Activated CD4-positive, alpha-beta T cell treated with anti-CD3 and anti-CD28 coated beads, Interleukin-2, amount 10 ng/mL, durations not matched to agents 24 days and 14 days (primary cell): ENCODE measurements at regions not wholly inside any gene's neighbourhood (a gene's known extent, or its start where the extent isn't known, plus 50 kb on each side); places are given as distances from the start of the nearest gene placed in this dataset.

Experiments used
- DNase-seq: peaks from one replicate; pipeline ENCODE4 v3.0.0; 2022
- H3K27ac Mint-ChIP-seq: one replicate; pipeline ENCODE4 v1.8.0; 2022; ENCODE audit warnings: mild to moderate bottlenecking, mixed read lengths
- H3K27me3 Mint-ChIP-seq: one replicate; pipeline ENCODE4 v1.8.0; 2022; ENCODE audit warnings: mixed read lengths
- H3K36me3 Mint-ChIP-seq: one replicate; pipeline ENCODE4 v1.8.0; 2022; ENCODE audit warnings: low read depth, mild to moderate bottlenecking, mixed read lengths
- H3K4me1 Mint-ChIP-seq: one replicate; pipeline ENCODE4 v1.8.0; 2021; ENCODE audit warnings: mixed read lengths
- H3K4me3 Mint-ChIP-seq: one replicate; pipeline ENCODE4 v1.8.0; 2022; ENCODE audit warnings: mild to moderate bottlenecking, moderate library complexity, mixed read lengths
- H3K9me3 Mint-ChIP-seq: one replicate; pipeline ENCODE4 v1.8.0; 2021; ENCODE audit warnings: mixed read lengths
- intact Hi-C: fragments of 100-400 bp; cut with micrococcal nuclease; formaldehyde crosslinking; loops from one replicate; pipeline ENCODE4 v1.15.1; 2023

GRCh38 chr15:97728791-97729190 lies 231.7 kb upstream of the ARRDC4 start:
- intact Hi-C loops = no loop called here
- no peaks in the 10 kb centered on the region for H3K27me3 Mint-ChIP-seq

GRCh38 chr15:97729270-97729669 lies 231.2 kb upstream of the ARRDC4 start:
- no peak overlapping the region for H3K4me3 Mint-ChIP-seq
- no peak for DNase-seq
- H3K27ac Mint-ChIP-seq = no peak overlapping the region
- H3K27me3 Mint-ChIP-seq = no peaks in the 10 kb centered on the region
- H3K9me3 Mint-ChIP-seq = no peaks in the 10 kb centered on the region
- H3K36me3 Mint-ChIP-seq = no peaks in the 10 kb centered on the region
- intact Hi-C loops = no loop called here
- H3K4me1 Mint-ChIP-seq = no peaks in the 10 kb centered on the region

More at GRCh38 chr15:97728791-97729190, 231.7 kb upstream of the ARRDC4 start:
- Mint-ChIP-seq H3K4me3 (no peak overlapping the region), H3K4me1 (no peaks in the 10 kb centered on the region), H3K9me3 (no peaks in the 10 kb centered on the region), H3K27ac (no peak overlapping the region), H3K36me3 (no peaks in the 10 kb centered on the region)
- no peak for DNase-seq

- no peak for DNase-seq
- Mint-ChIP-seq H3K36me3 (no peaks in the 10 kb centered on the region), H3K4me1 (no peaks in the 10 kb centered on the region), H3K27me3 (no peaks in the 10 kb centered on the region), H3K9me3 (no peaks in the 10 kb centered on the region), H3K4me3 (no peak overlapping the region), H3K27ac (no peak overlapping the region)
- intact Hi-C loops = no loop called here
Measured at GRCh38 chr15:97730315-97730714, 230.2 kb upstream of the ARRDC4 start.

GRCh38 chr15:97731859-97732258 lies 228.6 kb upstream of the ARRDC4 start:
- Mint-ChIP-seq H3K4me1 (no peaks in the 10 kb centered on the region), H3K27me3 (no peaks in the 10 kb centered on the region), H3K9me3 (no peaks in the 10 kb centered on the region)

GRCh38 chr15:97733373-97733772 lies 227.1 kb upstream of the ARRDC4 start:
- H3K4me1 Mint-ChIP-seq = no peaks in the 10 kb centered on the region
- no peak overlapping the region for H3K27ac Mint-ChIP-seq
- H3K36me3 Mint-ChIP-seq = no peaks in the 10 kb centered on the region
- no peak for DNase-seq
- H3K4me3 Mint-ChIP-seq = no peak overlapping the region
- no peaks in the 10 kb centered on the region for H3K9me3 Mint-ChIP-seq
- H3K27me3 Mint-ChIP-seq = no peaks in the 10 kb centered on the region
- intact Hi-C loops = no loop called here

More at GRCh38 chr15:97731859-97732258, 228.6 kb upstream of the ARRDC4 start:
- Mint-ChIP-seq H3K36me3 (no peaks in the 10 kb centered on the region), H3K27ac (no peak overlapping the region), H3K4me3 (no peak overlapping the region)
- DNase-seq = no peak
- intact Hi-C loops = no loop called here

GRCh38 chr15:97736748-97737147 lies 223.8 kb upstream of the ARRDC4 start:
- Mint-ChIP-seq H3K27ac (no peak overlapping the region), H3K9me3 (no peaks in the 10 kb centered on the region), H3K4me1 (no peaks in the 10 kb centered on the region), H3K36me3 (no peaks in the 10 kb centered on the region), H3K27me3 (no peaks in the 10 kb centered on the region), H3K4me3 (no peak overlapping the region)
- intact Hi-C loops = no loop called here
- DNase-seq = no peak

- DNase-seq = peak; percentile 81
- Mint-ChIP-seq H3K4me3 (no peak overlapping the region), H3K27me3 (no peaks in the 10 kb centered on the region), H3K4me1 (no peaks in the 10 kb centered on the region), H3K36me3 (no peaks in the 10 kb centered on the region), H3K27ac (no peak overlapping the region), H3K9me3 (no peaks in the 10 kb centered on the region)
- intact Hi-C loops = no loop called here
Measured at GRCh38 chr15:97745481-97746071, 214.9 kb upstream of the ARRDC4 start.

- intact Hi-C loops = no loop called here
- Mint-ChIP-seq H3K27ac (no peak overlapping the region), H3K9me3 (no peaks in the 10 kb centered on the region), H3K4me3 (no peak overlapping the region), H3K36me3 (no peaks in the 10 kb centered on the region), H3K4me1 (no peaks in the 10 kb centered on the region), H3K27me3 (no peaks in the 10 kb centered on the region)
- DNase-seq = no peak
Measured at GRCh38 chr15:97747342-97747741, 213.2 kb upstream of the ARRDC4 start.

GRCh38 chr15:97748576-97748975 lies 211.9 kb upstream of the ARRDC4 start:
- no peak overlapping the region for H3K27ac Mint-ChIP-seq
- H3K4me3 Mint-ChIP-seq = no peak overlapping the region
- H3K9me3 Mint-ChIP-seq = no peaks in the 10 kb centered on the region
- no peaks in the 10 kb centered on the region for H3K27me3 Mint-ChIP-seq
- intact Hi-C loops = no loop called here
- H3K4me1 Mint-ChIP-seq = no peaks in the 10 kb centered on the region
- H3K36me3 Mint-ChIP-seq = no peaks in the 10 kb centered on the region
- DNase-seq = no peak

- H3K36me3 Mint-ChIP-seq = no peaks in the 10 kb centered on the region
- H3K27ac Mint-ChIP-seq = no peak overlapping the region
- DNase-seq = no peak
- no peaks in the 10 kb centered on the region for H3K27me3 Mint-ChIP-seq
- no peaks in the 10 kb centered on the region for H3K4me1 Mint-ChIP-seq
- H3K4me3 Mint-ChIP-seq = no peak overlapping the region
- H3K9me3 Mint-ChIP-seq = no peaks in the 10 kb centered on the region
- intact Hi-C loops = no loop called here
Measured at GRCh38 chr15:97750060-97750459, 210.4 kb upstream of the ARRDC4 start.

GRCh38 chr15:97755726-97756125 lies 204.8 kb upstream of the ARRDC4 start:
- Mint-ChIP-seq H3K4me1 (no peaks in the 10 kb centered on the region), H3K27me3 (peaks cover 2% of the 10 kb centered on the region), H3K27ac (no peak overlapping the region), H3K9me3 (no peaks in the 10 kb centered on the region), H3K36me3 (no peaks in the 10 kb centered on the region), H3K4me3 (no peak overlapping the region)
- DNase-seq = no peak
- intact Hi-C loops = no loop called here

- DNase-seq = no peak
- Mint-ChIP-seq H3K27me3 (peaks cover 2% of the 10 kb centered on the region), H3K4me3 (no peak overlapping the region), H3K27ac (no peak overlapping the region), H3K36me3 (no peaks in the 10 kb centered on the region), H3K9me3 (no peaks in the 10 kb centered on the region), H3K4me1 (no peaks in the 10 kb centered on the region)
- intact Hi-C loops = no loop called here
Measured at GRCh38 chr15:97759363-97759762, 201.1 kb upstream of the ARRDC4 start.

- H3K36me3 Mint-ChIP-seq = no peaks in the 10 kb centered on the region
- H3K4me1 Mint-ChIP-seq = no peaks in the 10 kb centered on the region
- no peak overlapping the region for H3K27ac Mint-ChIP-seq
- no peaks in the 10 kb centered on the region for H3K9me3 Mint-ChIP-seq
- no peak overlapping the region for H3K4me3 Mint-ChIP-seq
- no peak for DNase-seq
- intact Hi-C loops = no loop called here
- no peaks in the 10 kb centered on the region for H3K27me3 Mint-ChIP-seq
Measured at GRCh38 chr15:97761110-97761509, 199.4 kb upstream of the ARRDC4 start.

GRCh38 chr15:97783240-97783639 lies 177.3 kb upstream of the ARRDC4 start:
- DNase-seq = no peak
- intact Hi-C loops = no loop called here
- H3K9me3 Mint-ChIP-seq = no peaks in the 10 kb centered on the region
- no peak overlapping the region for H3K4me3 Mint-ChIP-seq
- H3K27ac Mint-ChIP-seq = no peak overlapping the region
- no peaks in the 10 kb centered on the region for H3K27me3 Mint-ChIP-seq
- no peaks in the 10 kb centered on the region for H3K4me1 Mint-ChIP-seq
- H3K36me3 Mint-ChIP-seq = no peaks in the 10 kb centered on the region

GRCh38 chr15:97786741-97787140 lies 173.8 kb upstream of the ARRDC4 start:
- Mint-ChIP-seq H3K4me3 (no peak overlapping the region), H3K9me3 (no peaks in the 10 kb centered on the region), H3K36me3 (no peaks in the 10 kb centered on the region), H3K27me3 (no peaks in the 10 kb centered on the region), H3K27ac (no peak overlapping the region), H3K4me1 (no peaks in the 10 kb centered on the region)
- DNase-seq = no peak
- intact Hi-C loops = no loop called here
